IPS-NIHi11 (cell line): ENCODE measurements at regions not wholly inside any gene's neighbourhood (a gene's known extent, or its start where the extent isn't known, plus 50 kb on each side); places are given as distances from the start of the nearest gene placed in this dataset.
"Not testable (repeated sequence)": the region's sequence is repeated elsewhere in the genome, so short reads cannot be mapped to it uniquely, and the experiment has no call there.

ENCODE experiments used
- DNase-seq: peaks from one replicate; pipeline ENCODE4 v3.0.0; 2012; ENCODE audit warnings: mixed read lengths, low spot score

DNA sequence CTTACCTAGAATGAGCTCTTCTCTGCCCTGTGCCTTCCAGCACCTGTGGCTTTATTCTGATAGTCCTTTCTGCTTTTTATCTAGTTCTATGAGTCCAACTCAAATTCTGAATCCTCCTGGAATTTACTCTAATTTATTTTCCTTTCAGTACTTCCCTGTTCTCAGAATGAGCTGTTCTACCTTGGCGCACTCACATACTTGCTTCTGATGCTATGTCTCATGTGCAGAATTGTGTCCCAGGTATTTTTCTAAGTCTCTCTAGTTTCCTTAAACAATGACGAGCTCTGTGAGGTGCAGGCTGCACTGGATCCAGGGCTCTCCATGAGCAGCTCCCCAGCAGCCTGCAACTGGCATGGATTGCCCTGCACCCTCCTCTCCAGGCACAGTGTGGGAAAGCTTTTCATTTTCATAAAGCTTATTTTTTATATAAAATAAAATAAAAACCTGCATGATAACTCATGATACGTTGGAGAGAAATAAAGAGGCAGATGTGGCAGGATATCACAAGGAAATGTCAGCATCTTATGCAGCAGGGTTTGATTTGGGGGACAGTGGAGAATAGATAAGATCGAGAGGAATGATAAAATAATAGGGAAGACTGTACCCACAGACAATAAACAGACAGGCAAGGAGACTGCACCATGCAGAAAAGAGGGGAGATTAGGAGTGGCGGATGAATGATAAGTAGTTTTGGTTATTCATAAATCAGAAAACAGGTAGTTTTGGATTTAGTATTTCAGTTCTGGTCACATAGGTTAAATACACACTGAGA is 258.2 kb upstream of the POM121L12 start:
- DNase-seq: no peak

DNA sequence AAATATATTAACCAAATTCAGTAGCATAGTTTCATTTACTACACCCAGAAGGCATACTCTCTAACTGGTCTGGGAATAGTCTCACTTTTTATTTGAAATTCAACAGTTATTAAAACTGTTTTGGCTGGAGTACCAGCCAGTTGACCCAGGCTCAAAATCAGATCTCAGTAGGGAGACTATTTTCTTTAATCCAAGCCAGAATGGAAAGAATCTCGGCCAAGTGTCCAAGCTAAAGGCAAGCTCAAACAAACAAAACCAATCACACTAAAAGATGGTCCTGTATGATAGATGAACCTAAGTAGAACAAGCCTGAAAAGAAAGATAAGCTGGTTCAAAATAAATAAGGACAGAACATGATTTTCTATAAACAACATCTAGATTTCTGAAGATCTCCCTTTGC is 259.6 kb upstream of the POM121L12 start:
- DNase-seq: no peak

DNA sequence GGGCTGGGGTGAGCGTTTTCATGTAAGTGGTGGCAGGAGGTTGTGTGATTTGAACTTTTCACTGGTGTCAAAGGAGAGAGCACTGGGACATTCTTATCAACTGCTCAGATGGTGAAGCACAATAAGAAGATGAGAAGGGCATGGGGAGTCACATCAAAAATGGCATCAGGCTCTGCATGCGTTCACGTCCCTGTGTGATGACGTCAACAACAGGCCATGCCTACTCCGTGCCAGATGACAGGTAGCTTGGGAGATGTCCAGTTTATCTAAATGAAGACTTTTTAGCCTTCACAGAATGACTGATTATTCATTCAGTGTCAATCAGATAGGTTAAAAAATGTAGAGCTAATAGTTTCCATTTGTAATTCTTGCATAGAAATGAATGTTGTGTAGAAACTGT is 264.3 kb upstream of the POM121L12 start:
- DNase-seq: no peak

DNA sequence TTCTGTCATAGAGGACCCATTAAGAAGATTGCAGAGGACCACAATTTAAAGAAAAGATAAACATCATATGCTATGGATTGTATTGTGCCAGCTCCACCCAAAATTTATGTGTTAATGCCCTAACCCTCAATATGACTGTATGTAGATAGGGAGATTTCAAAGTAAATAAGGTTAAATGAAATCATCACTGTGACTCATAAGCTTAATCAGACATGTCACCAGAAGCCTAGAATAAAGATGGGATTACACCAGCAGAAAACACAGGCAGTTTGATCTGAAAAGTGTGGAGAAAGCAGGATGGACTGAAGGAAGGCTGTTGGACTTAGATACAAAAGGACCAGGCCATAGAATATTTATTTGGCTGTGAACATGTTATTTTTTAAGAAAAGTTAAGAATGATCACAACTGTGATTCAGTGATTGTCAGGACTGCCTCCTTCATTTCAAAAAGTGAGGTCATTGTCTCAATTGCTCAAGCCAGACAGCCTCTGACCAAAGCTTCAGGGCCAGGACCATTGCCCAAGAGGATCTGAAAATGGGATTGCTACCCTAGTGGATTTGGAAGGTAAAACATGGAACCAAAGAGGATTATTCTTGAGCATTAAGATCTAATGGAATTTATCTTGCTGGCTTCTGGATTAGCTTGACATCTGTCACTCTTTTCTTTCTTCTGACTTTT is 270.8 kb upstream of the POM121L12 start:
- no peak for DNase-seq

DNA sequence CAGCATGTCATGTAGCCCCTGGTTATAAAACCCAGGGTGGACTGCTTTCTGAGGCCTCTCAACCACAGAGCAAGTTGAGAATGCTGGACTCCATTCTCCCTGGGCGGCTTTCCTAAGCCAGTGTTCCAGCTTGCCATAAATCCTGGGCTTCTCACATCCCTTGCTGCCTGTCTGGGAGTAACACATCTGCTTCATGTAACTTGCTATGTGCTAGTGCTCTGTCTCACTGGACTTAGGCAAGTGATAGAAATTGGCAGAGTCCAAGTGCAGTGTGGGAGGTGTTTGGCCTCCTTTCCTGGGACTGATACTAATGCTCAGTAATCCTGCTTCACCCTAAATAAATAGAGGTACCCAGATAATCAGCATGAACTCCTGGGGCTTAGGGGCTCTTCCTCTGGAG is 277.1 kb upstream of the POM121L12 start:
- DNase-seq: no peak

DNA sequence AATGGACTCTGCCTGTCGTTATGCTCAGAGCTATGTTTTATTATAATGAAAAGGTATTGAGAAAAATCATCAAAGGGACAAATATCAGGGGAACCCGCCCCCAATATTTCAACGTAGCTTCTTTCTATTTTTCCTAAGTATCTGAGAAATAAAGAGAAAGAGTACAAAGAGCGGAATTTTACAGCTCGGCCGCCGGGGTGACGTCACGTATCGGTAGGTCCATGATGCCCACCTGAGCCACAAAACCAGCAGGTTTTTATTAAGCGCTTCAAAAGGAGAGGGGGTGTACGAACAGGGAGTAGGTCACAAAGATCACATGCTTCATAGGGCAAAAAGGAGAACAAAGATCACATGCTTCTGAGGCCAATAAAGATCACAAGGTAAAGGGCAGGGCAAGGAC is 281.6 kb upstream of the POM121L12 start:
- no peak for DNase-seq

DNA sequence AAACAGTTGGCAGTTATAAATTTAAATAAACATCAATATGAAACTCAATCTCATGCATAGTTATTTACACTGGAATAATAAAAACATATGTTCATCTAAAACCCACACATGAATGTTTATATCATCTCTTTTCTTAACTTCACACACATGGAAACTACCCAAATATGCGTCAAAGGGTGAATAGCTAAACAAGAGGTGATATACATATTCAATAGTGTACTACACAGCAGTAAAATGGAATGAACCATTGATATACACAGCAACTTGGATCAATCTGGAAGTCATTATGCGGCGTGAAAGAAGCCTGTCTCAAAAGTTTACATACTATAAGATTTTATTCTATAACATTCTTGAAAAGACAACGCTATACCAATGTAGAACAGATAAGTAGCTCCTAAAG is 282.5 kb upstream of the POM121L12 start:
- no peak for DNase-seq

DNA sequence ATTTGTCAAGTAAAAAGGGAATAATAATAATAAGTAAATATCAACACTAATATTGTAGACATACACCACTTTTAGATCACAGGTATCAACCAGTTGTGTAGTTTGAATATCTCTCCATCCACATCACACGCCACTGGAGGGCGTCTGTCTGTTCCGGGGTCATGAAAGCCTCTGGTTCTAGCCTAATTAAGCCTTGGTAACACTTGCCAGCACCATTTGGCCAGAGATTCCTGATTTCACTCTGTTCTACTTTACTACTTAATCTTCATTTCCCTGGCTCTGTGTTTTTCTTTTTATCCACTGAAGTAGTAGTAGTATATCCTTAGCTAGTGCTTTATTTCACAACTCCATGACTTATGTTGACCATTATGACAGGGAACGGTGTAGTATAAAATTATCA is 285.6 kb upstream of the POM121L12 start:
- peak; percentile 33 for DNase-seq

DNA sequence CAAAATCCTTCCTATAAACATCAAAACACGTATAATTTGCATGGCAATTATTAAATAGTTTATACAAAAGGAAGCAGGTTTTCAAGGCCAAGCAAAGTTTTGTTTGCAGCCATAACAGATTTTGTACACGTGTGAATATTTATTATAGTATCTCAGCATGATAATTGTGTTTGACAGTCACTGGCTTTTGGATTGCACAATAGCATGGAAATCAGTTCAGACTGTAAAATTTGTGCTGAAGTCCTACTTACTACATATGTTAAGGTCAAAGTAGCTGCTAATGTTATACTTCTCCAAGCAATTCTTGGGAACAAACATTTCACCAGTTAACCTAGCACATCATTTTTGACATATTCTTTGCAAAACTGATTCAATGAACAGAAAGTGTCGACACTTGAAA is 287.6 kb upstream of the POM121L12 start:
- DNase-seq: no peak

DNA sequence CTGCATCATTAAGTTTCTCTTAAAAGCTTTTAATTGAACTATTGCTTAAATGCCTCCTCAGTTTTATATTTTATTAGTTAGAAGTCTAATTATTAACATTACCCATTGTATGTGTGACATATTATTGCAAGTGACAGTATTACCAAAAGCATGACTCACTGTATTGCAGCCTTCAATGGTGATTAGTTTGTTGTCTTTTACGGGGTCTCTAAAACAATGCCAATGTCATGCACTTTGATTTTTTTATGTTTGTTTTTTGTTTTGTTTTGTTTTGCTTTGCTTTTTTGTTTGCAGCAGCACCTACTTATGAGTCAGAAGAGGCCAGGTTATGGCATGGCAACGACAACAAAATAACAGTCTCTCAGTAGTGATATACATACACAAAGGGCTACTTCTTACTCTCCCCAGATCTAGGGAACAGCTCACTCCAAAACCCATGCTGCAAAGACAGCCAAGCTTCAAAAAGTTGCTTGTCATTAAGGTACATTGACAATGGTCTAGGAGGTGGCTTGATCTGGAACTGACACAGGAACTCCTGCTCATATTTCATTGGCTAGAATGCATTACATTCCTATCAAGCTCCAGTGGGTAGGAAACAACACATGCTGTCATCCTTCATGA is 293.7 kb upstream of the POM121L12 start:
- DNase-seq: no peak

DNA sequence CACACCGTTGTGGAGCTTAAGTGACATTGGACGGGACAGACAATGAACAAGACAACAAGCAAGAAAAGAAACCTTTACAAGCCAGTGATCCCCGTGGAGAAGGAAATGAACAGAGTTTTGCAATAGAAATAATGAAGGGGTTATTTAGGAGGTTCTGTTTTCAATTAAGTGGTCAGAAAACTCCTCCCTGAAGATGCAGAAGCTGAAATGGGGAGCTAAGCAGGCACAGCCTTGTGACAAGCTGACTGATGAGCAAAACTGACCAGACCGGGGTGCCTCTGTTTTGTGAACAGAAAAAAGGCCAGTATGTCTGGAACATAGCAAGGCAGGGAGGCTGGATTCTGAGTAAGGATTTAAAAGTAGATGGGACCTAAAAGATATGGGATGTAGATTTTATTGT is 299.8 kb upstream of the POM121L12 start:
- no peak for DNase-seq

DNA sequence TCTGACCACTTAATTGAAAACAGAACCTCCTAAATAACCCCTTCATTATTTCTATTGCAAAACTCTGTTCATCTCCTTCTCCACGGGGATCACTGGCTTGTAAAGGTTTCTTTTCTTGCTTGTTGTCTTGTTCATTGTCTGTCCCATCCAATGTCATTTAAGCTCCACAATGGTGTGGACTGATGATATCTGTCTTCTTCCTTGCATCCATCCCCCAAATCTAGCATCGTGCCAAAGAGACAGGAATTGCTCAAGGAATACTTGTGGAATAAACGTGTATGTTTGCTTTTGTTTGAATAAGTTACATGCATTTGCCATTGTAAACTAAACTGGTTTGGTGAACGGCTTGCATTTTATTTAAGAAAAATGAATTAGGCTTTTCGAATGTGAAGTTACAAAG is 306.8 kb upstream of the POM121L12 start:
- DNase-seq: not testable (repeated sequence)

DNA sequence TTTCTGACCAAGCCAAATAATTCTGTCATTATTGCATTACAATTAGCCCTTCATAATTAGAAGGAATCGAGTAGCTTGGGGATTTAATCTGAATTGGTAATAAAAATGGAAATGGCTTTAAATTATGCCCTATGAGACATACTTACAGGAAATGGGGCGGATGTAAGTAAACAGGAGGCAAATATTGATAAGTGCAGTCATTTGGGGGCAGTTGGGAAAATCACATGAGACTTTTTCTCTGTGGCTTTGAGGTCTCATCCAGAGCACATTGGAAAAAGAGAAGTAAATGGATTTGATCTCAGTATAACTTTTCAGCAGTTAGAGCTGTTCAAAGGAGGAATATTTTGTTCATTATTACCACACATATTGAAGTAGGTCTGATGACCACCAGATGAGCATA is 307.8 kb upstream of the POM121L12 start:
- no peak for DNase-seq

DNA sequence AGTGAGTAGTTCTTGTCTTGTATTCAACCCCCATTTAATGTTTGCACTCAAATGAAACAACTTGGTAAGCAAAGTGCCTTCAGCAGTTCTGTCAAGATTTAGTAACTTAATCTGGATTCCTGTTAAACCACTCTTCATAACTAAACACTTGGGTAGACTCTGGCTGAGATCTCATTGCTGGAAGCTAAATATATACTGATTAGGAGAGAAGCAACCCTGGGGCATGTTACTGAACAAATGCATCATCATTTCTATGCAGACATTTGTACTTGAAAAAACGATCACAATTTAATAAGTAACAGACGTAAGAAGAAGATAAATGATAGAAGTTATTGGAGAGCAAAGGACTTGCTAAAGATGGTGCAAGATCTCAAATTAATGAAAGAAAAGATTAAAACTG is 308.4 kb upstream of the POM121L12 start:
- no peak for DNase-seq

DNA sequence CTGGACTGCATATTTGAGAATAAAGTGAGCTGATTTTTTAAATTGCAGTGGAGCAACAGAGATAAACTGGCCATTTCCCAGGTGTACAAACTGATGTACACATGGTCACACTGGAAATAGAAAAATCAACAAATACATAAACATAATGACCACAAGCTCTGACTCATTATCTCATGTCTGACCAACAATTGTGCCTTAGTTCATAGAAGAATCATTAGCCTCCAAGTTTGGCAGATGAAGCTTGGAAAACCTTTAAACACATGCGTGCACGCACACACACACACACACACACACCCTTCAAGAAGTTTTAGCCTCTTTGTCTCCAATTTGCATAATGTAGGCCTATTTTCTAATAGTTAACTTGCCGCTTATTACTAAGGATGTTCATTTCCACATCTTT is 308.9 kb upstream of the POM121L12 start:
- no peak for DNase-seq

DNA sequence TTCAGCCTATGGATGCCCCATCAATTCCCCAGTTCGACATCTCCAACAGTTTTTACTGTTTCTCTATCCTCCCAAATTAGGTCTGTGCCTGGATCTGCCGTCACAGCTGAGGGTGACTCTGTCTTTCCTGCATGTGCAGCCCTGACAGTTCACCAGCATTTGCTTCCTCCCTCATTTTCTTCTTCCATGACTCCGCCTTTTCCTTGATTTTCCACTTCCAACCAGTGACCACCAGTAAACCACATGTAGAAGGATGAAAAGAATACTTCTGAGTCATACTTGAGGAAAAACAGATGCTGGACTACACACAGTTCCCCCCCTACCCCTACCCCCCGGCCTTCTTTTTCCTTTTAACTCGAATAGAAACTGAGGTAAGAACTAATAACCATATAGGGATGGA is 311.8 kb upstream of the POM121L12 start:
- no peak for DNase-seq

DNA sequence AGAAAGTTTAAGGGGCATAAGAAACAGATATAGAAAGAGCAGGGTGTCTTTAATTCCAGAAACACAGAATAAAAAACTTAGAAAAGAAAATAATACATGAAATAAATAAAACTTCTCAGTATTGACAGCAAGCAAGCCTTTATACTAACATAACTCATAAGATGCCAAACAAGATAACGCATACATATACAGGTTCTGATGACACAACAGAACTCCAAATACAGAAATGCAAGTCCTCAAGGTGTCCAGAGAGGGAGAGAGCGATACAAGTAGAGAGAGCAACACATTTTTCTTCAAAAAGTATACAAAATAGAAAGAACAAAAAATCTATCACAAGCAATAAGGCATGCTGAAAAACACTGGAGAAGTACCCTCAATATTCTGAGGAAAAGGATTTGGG is 314.6 kb upstream of the POM121L12 start:
- no peak for DNase-seq

DNA sequence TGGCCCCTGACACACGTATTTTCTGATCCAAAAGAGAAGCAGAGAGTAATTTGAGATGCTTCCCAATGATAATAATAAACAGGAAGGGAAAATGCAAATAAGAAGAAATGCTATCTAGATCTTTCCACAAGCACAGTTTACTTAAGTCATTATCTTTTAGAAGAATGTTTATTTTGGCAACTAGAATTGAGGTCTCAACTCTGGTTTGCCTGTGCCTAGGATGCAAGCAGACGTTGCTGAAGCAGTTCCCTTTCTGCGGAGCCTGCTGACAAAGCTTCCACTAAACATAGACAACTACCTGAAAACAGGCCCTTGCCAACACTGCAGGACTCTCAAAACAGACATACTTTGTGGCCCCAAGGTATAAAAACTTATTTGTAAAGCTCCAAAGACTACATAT is 315.8 kb upstream of the POM121L12 start:
- DNase-seq: no peak

DNA sequence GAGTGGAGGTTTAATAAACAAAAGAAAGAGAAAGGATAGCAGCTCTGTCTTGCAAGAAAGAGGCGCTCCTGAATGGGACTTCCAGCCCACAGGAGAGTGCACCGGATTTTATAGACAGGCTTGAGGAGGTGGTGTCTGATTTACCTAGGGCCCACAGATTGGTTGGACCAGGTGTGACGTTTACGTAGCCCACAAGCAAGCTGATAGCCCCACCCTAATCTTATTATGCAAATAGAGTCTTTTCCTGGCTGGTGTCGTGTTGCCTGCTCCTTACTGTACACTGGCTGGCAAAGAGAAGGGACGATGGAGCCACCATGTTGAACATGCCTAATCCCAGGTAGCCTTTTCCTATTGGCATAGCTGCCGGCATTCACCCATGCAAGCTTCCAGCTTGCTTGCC is 319.7 kb upstream of the POM121L12 start:
- no peak for DNase-seq

DNA sequence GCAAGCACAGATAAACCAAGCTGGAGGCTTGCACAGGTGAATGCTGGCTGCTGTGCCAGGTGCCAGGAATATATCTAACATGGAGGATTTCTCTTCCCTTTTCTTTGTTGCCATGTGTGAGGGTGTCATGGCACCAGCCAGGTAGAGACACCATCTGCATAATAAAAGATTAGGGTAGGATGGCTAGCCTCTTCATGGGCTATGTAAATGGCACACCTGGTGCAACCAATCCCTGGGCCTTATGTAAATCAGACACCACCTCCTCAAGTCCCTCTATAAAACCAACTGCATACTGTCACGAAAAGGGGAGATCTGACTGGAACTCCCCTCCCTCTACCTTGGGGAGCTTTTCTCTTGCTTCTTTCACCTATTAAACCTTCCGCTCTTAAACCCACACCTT is 322.5 kb upstream of the POM121L12 start:
- no peak for DNase-seq

DNA sequence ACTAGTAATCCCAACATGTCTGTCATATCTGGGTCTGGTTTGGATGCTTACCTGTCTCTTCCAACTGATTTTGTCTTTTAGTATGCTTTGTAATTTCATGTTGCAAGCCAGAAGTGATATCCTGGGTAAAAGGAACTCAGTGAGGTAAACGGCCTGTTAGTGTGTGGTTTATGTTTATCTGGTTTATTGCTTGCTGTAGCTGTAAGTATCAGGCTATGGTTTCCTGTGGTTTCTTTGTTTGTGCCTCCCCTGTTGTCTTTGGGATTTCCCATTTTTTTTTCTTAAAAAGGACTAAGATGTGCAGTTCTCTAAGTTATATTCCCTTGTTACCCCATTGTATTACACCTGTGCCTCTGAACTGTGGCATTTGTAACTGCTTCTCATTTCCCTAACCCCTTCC is 323.5 kb upstream of the POM121L12 start:
- DNase-seq: no peak

DNA sequence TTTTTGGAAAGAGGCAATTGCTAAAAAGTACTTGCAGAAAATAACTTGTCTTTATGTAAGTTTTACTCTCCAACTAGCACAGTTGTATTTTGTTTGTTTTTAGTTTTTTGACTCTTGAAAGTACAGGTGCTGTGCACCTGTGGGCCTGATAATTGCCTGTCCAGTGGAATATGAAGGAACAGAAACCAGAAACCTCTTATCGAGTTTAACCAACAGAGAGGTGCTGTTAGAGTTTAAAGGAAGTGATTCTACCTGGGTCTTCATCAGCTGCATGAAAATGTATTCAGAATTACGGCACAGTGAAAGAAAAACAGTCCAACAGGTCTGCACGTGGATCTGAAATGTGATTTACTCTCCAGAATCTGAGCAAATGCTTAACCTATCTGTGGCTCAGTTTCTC is 326.6 kb upstream of the POM121L12 start:
- no peak for DNase-seq

DNA sequence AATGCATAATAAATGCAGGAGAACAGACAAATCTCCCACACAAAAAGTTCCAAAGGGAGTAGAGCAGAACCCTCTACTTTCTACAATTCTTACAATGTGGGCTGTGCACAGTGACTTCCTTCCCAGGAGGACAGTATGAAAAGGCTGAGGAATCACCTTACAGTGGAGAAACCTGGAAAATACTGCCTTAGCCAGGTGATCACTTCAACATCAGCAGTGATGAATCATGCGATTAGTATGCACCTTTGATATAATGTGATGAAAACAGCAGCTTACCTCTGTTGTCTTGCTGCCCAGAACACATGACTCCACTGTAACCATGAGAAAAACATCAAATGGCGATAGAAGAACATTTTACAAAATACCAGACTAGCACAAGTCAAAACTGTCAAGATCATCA is 329.7 kb upstream of the POM121L12 start:
- no peak for DNase-seq

DNA sequence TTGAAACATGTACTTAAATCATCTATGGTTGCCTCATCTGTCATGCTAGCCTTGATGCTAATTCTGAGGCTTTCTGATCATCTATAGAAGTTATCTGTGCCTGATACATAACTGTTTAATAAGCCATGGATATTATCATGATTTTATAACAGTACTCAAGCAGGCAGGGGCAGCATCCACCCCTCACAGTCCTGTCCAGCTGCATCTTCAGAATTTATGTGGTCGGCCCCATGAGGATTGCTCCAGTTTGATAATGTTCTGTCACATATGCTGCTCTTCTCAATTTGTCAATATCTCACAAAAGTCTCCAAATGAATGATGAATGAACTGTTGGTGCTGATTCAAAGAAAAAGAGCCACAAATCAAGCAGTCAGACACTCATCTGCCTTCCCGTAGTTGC is 335.1 kb upstream of the POM121L12 start:
- DNase-seq: no peak
